BLaER1 (cell line): ENCODE measurements at regions not wholly inside any gene's neighbourhood (a gene's known extent, or its start where the extent isn't known, plus 50 kb on each side); places are given as distances from the start of the nearest gene placed in this dataset.
"Not testable (repeated sequence)": the region's sequence is repeated elsewhere in the genome, so short reads cannot be mapped to it uniquely, and the experiment has no call there.

Experiments used
- H3K27ac ChIP-seq: shearing (Covaris generic); formaldehyde crosslinking; 2 replicates; pipeline ENCODE4 v1.8.1; 2022
- H3K27me3 ChIP-seq: shearing (Covaris generic); formaldehyde crosslinking; 2 replicates; pipeline ENCODE4 v1.8.1; 2022
- H3K36me3 ChIP-seq: shearing (Covaris generic); formaldehyde crosslinking; 2 replicates; pipeline ENCODE4 v1.8.1; 2022
- H3K4me1 ChIP-seq: shearing (Covaris generic); formaldehyde crosslinking; 2 replicates; pipeline ENCODE4 v1.8.1; 2022
- H3K4me2 ChIP-seq: shearing (Covaris generic); formaldehyde crosslinking; 2 replicates; pipeline ENCODE4 v1.8.1; 2022
- H3K4me3 ChIP-seq: shearing (Covaris generic); formaldehyde crosslinking; 2 replicates; pipeline ENCODE4 v1.8.1; 2022
- H3K9ac ChIP-seq: shearing (Covaris generic); formaldehyde crosslinking; 2 replicates; pipeline ENCODE4 v1.8.1; 2022
- H3K9me3 ChIP-seq: shearing (Covaris generic); formaldehyde crosslinking; 2 replicates; pipeline ENCODE4 v1.8.1; 2022
- H4K20me1 ChIP-seq: shearing (Covaris generic); formaldehyde crosslinking; 2 replicates; pipeline ENCODE4 v1.8.1; 2022

DNA sequence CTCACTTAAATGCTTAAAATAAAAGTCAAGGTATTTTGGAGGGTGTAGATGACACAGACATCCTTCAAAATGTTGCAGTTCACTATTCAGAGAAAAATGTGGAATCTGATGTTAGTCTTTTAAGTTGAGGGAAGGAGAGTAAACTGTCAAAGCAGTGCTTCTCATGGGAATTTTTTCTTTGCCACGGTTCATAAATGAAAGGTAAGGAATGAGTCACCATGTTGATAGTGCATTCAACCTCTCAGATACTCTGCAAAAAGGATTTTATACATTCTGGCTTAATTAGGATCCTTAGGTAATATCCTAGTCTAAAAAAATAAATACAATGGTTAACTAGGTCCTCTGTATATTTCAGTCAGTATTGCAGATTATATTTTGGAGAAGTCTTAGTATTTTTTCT lies 804.3 kb downstream of the TTLL7 start:
- H3K9me3 ChIP-seq, H3K27ac ChIP-seq: not testable (repeated sequence)

DNA sequence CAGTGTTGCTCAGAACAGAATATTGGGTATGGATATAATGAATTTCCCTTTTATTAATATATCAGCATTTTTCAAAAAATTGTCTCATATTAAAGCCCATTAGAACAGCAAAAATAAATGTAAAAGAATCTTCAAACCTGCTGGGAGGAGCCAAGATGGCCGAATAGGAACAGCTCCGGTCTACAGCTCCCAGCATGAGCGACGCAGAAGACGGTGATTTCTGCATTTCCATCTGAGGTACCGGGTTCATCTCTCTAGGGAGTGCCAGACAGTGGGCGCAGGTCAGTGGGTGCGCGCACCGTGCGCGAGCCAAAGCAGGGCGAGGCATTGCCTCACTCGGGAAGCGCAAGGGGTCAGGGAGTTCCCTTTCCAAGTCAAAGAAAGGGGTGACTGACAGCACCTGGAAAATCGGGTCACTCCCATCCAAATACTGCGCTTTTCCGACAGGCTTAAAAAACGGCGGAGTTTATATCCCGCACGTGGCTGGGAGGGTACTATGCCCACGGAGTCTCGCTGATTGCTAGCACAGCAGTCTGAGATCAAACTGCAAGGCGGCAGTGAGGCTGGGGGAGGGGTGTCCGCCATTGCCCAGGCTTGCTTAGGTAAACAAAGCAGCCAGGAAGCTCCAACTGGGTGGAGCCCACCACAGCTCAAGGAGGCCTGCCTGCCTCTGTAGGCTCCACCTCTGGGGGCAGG lies 816.8 kb downstream of the TTLL7 start:
- not testable (repeated sequence) for H3K27me3 ChIP-seq, H3K4me3 ChIP-seq, H3K27ac ChIP-seq, H3K4me1 ChIP-seq, H3K9me3 ChIP-seq, H3K4me2 ChIP-seq, H3K36me3 ChIP-seq, H4K20me1 ChIP-seq, H3K9ac ChIP-seq

More for the DNA sequence above, 804.3 kb downstream of the TTLL7 start:
- not testable (repeated sequence) for H4K20me1 ChIP-seq, H3K27me3 ChIP-seq, H3K36me3 ChIP-seq, H3K4me2 ChIP-seq, H3K4me3 ChIP-seq, H3K4me1 ChIP-seq, H3K9ac ChIP-seq

DNA sequence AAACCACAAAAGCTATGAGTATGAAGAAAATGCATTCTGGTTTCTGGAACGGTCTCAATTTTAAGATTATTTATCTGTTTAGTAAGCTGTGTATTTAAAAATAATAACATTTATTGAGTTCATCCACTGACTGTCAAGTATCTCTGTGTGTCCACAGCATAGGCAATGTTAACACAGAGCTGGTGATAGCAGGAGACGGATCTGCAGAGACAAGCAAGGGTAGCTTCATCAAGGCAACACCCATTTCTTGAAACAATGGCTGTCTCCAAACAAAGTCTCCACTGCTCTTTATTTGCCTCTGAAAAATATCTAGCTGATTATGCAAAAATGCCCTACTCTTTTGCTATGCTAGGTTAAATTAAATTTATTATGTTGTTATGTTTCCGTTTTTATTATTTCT lies 818.3 kb downstream of the TTLL7 start:
- not testable (repeated sequence) for H3K4me3 ChIP-seq, H3K4me2 ChIP-seq, H3K27ac ChIP-seq, H3K4me1 ChIP-seq, H3K27me3 ChIP-seq, H3K36me3 ChIP-seq, H4K20me1 ChIP-seq, H3K9ac ChIP-seq, H3K9me3 ChIP-seq

DNA sequence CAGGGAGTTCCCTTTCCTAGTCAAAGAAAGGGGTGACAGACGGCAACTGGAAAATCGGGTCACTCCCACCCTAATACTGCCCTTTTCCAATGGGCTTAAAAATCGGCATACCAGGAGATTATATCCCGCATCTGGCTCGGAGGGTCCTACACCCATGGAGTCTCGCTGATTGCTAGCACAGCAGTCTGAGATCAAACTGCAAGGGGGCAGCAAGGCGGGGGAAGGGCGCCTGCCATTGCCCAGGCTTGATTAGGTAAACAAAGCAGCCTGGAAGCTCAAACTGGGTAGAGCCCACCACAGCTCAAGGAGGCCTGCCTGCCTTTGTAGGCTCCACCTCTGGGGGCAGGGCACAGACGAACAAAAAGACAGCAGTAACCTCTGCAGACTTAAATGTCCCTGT lies 831.3 kb downstream of the TTLL7 start:
- H3K9ac ChIP-seq, H3K27ac ChIP-seq, H3K4me3 ChIP-seq, H4K20me1 ChIP-seq, H3K36me3 ChIP-seq, H3K9me3 ChIP-seq, H3K4me1 ChIP-seq, H3K27me3 ChIP-seq, H3K4me2 ChIP-seq: not testable (repeated sequence)

DNA sequence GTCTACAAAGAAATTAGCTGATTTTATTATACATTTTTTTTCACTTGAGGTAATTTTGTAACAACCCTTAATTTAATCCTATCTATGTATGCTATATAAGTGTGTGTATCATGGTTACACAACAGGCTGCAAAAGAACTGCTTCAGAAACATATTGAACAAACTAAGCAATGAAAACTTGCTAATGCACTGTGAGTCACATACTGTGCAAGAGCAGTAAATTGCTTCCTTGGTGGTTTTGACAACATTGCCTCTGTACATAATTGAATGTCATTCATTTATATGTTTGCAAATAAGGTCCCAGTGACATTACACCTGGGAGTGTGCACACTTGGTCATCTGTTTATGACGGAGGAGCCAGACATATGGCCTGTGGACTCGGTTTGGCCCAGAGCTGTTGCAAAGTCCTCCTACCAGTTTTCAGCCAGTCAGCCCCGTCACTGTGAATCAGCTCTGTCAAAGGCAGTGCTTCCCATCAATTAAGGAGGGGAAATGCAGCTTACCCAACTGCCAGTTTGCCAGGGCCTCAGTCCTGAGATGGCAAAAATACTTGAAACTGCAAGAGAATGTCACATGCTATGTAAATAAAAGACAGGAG lies 835.0 kb downstream of the TTLL7 start:
- H3K9ac ChIP-seq, H3K27me3 ChIP-seq, H3K9me3 ChIP-seq, H4K20me1 ChIP-seq, H3K27ac ChIP-seq, H3K4me1 ChIP-seq, H3K4me3 ChIP-seq, H3K36me3 ChIP-seq, H3K4me2 ChIP-seq: not testable (repeated sequence)

DNA sequence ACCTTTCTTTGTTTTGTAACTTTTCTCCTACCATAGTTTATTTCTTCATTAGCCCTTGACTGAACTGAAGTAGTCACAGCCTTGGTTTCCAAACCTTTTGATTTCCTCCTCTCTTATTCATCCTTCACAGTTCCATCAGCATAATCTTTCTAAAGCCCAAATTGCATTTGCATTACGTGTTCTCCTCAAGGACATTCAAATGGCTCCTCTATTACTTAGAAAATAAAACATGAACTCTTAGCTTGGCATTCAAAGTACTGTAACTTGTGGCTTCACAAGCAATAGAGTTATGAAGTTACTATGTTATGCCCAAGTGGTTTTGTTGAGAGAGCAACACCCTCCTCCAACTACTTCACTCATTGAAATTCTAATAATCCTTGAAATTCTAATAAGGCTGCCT lies 840.0 kb downstream of the TTLL7 start:
- H3K4me1 ChIP-seq, H3K27ac ChIP-seq, H3K4me3 ChIP-seq, H3K27me3 ChIP-seq, H3K9me3 ChIP-seq, H3K9ac ChIP-seq, H3K36me3 ChIP-seq, H3K4me2 ChIP-seq, H4K20me1 ChIP-seq: not testable (repeated sequence)

DNA sequence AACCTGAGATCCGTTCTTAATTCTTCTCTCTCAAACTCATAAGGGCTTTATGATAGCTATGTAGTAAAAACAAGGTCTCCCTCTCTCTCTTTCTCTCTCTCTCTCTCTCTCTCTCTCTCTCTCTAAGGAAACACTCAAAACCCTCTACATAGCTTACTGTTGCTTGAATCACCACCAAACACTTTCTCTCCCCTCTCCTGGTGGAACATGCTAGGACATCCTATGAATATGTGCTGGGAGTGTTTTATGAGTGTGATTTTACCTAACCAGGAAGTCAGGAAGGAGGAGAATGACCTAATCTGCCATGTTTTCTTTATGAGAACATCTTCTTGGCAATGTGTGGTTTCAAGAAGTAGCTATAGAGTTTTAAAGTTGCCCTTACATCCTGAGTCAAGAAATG lies 844.6 kb downstream of the TTLL7 start:
- not testable (repeated sequence) for H4K20me1 ChIP-seq, H3K27ac ChIP-seq, H3K9me3 ChIP-seq, H3K27me3 ChIP-seq, H3K4me2 ChIP-seq, H3K36me3 ChIP-seq, H3K4me1 ChIP-seq, H3K4me3 ChIP-seq, H3K9ac ChIP-seq

DNA sequence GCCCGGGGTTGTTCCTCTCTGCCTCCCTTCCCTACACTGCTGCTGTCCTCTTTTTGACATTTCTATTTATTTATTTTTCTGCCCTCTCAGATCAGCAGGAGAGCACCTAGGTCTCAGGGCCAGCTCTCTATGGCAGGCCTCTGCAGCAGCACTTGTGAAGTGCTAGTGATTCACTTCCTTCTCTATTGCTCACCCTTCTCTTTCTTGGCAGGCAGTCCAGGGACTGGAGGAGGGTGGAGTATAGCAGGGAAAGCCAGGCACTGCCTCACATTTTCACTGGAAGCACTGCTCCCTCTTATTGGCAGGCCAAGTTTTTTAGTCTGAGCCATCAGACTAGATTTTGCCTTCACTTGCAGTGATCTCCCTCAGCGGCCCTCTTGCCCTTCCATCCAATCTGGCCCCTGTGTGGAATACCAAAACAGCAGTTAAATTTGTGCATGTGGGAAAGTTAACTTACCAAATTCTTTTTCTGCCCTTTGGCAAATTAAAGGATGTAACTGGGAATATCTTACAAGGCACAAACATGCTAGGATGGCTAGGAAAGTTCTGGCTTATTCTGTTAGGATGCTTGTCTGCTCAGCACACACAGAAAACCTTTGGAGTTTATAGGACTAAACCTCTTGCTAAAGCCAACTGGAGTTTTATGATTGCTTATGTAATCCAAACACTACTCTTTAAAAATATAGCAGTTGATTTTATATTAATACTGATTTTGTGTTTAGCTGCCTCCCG lies 847.6 kb downstream of the TTLL7 start:
- H3K27me3 ChIP-seq, H3K36me3 ChIP-seq, H3K4me2 ChIP-seq, H3K9me3 ChIP-seq, H3K4me1 ChIP-seq, H3K9ac ChIP-seq, H3K27ac ChIP-seq, H3K4me3 ChIP-seq, H4K20me1 ChIP-seq: not testable (repeated sequence)

DNA sequence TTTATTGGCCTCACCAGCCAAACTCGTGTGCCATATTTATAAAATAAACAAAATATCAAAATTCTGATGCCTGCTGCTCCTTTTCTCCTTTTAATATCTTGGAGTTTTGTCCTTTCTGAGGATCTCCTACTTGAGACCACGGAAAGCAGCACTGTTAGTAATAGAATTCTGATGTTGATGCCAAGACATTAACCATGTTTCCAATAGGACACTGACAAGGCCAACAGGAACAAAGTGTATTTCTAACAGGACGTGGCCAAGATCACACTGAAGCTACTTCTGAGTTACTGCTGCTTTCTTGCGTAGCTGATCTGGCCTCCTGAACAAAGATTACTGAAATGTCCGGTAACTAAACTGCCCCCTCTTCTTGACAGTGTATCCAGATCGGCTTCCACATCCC lies 848.5 kb downstream of the TTLL7 start:
- H3K9ac ChIP-seq, H3K4me3 ChIP-seq, H3K4me2 ChIP-seq, H3K27ac ChIP-seq, H4K20me1 ChIP-seq, H3K4me1 ChIP-seq, H3K27me3 ChIP-seq, H3K36me3 ChIP-seq, H3K9me3 ChIP-seq: not testable (repeated sequence)

DNA sequence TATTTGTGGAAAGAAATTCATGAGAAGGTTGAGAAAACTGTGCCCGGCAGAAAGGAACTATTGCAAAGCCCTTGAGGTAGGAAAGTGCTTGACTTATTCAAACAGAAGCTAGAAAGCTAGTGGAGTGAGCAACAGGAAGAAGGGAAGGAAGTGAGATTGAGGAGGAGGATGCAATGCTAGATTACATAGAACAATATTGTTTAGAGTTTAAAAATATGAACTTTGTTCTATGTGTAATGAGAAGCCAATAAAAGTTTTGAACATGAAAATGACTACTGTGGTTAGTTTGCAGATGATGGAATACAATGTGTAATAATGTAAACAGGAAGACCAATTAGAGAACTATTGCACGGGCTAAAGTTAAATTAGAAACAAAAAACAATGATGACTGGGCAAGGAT lies 853.1 kb downstream of the TTLL7 start:
- not testable (repeated sequence) for H4K20me1 ChIP-seq, H3K4me3 ChIP-seq, H3K27ac ChIP-seq, H3K4me2 ChIP-seq, H3K4me1 ChIP-seq, H3K9ac ChIP-seq, H3K27me3 ChIP-seq, H3K9me3 ChIP-seq, H3K36me3 ChIP-seq

DNA sequence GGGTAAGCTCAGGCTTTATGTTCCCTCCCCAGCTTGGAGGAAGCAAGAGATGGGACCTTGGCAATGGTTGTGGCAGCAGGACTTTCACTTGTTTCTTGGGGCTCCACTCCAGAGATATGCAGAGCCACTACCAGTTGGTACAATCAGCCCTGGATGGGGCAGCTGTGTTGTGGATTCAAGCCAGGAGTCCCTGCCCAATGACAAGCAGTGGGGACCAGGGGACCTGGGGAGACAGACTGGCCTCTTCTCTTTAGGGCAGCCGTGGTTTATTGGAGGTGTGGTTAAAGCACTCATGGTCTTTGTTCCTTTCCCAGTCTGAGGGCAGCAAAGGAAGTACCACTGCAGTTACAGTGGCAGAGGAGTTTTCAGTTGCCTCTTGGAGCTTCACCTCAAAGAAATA lies 856.1 kb downstream of the TTLL7 start:
- not testable (repeated sequence) for H3K4me1 ChIP-seq, H3K36me3 ChIP-seq, H3K9me3 ChIP-seq, H4K20me1 ChIP-seq, H3K27ac ChIP-seq, H3K27me3 ChIP-seq, H3K9ac ChIP-seq, H3K4me3 ChIP-seq, H3K4me2 ChIP-seq

DNA sequence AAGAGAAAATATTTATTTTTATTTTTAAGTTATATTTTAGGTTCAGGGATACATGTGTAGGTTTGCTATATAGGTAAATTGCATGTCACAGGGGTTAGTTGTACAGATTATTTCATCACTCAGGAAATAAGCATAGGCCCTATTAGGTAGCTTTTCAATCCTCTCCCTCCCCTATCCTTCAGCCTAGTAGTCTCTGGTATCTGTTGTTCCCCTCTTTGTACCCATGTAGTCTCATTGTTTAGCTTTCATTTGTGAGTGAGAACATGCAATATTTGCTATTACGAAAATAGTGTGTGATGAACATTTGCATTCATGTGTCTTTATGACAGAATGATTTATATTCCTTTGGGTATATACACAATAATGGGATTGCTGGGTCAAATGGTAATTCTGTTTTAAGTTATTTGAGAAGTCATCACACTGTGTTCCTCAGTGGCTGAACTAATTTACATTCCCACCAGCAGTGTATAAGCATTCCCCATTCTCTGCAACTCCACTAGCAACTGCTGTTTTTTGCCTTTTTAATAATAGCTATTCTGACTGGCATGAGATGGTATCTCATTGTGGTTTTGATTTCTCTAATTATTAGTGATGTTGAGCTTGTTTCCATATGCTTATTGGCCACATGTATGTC lies 863.3 kb downstream of the TTLL7 start:
- not testable (repeated sequence) for H3K27ac ChIP-seq, H3K4me3 ChIP-seq, H3K9me3 ChIP-seq, H3K27me3 ChIP-seq, H3K9ac ChIP-seq, H3K36me3 ChIP-seq, H3K4me2 ChIP-seq, H3K4me1 ChIP-seq, H4K20me1 ChIP-seq

DNA sequence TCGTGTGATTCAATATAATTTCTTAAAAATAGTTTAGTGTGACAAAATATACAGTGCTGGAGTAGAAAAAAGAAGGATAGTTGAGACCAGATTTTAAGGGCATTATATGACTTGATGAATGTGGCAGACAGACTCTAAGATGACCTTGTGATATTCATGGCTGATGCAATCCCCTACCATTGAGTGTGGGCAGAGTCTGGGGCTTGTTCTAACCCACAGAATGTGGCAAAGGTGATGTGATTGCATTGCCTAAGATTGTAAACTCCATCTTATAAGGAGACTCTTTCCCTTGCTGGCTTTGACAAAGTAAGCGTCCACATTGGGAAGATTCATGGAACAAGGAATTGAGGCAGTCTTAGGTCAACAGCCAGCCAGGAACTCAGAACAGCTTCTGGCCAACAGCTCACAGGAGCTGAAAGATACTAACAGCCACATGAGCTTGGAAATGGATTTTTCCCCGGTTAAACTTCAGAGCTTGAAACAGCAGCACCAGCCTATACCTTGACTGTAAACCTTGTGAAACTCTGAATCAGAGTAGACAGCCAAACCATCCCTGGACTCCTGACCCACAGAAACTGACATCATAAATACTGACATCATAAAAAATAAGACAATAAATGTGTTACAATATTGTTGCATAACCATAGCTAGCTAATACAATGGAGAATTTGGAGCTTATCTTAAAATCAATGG lies 864.5 kb downstream of the TTLL7 start:
- not testable (repeated sequence) for H3K27ac ChIP-seq

More for the DNA sequence above, 864.5 kb downstream of the TTLL7 start:
- not testable (repeated sequence) for H3K4me3 ChIP-seq, H3K36me3 ChIP-seq, H3K9me3 ChIP-seq, H4K20me1 ChIP-seq, H3K4me2 ChIP-seq, H3K9ac ChIP-seq, H3K4me1 ChIP-seq, H3K27me3 ChIP-seq
